Right atrium auricular region (tissue), 2 donors: ENCODE measurements at regions not wholly inside any gene's neighbourhood (a gene's known extent, or its start where the extent isn't known, plus 50 kb on each side); places are given as distances from the start of the nearest gene placed in this dataset.

ENCODE experiments used
- DNase-seq: peaks from one replicate; pipeline ENCODE4 v3.0.0-alpha.2; 2019; ENCODE audit warnings: low spot score
- H3K27ac ChIP-seq, 2 donors: fragments of 200-600 bp; sonication (generic); 1 replicate in 1 of 2; 2 replicates in 1 of 2; pipeline ENCODE4 v1.5.1; 2016 to 2019
- H3K27me3 ChIP-seq, 2 donors: fragments of 200-600 bp; sonication (generic); one replicate each; pipeline versions ENCODE4 v1.5.1 to v1.6.0; 2017 to 2019
- H3K36me3 ChIP-seq: fragments of 200-600 bp; sonication (generic); one replicate; pipeline ENCODE4 v1.5.1; 2016
- H3K4me1 ChIP-seq, 2 donors: fragments of 200-600 bp; sonication (generic); one replicate each; pipeline versions ENCODE4 v1.5.1 to v1.6.0; 2017 to 2019
- H3K4me3 ChIP-seq, 2 donors: fragments of 200-600 bp; sonication (generic); 1 replicate in 1 of 2; 2 replicates in 1 of 2; pipeline ENCODE4 v1.5.1; 2017 to 2019; ENCODE audit warnings: mild to moderate bottlenecking in 1 of 2, moderate library complexity in 1 of 2
- H3K9me3 ChIP-seq, 2 donors: fragments of 200-600 bp; sonication (generic); one replicate each; pipeline ENCODE4 v1.5.1; 2019
- CTCF ChIP-seq, 2 donors: fragments of 200-600 bp; sonication (generic); IDR thresholded peaks; one replicate each; pipeline ENCODE4 v1.5.1; 2019; ENCODE audit warnings: antibody characterized with exemption in 2 of 2

GRCh38 chr5:51002368-51002767 is 335.9 kb downstream of the PARP8 start:
- Histone ChIP-seq H3K36me3 (no peaks in the 10 kb centered on the region), H3K4me1 (no peaks in the 10 kb centered on the region), H3K9me3 (no peaks in the 10 kb centered on the region), H3K4me3 (no peak overlapping the region), H3K27ac (no peak overlapping the region), H3K27me3 (no peaks in the 10 kb centered on the region)
- no peak for TF ChIP-seq CTCF (IDR thresholded peaks at IDR 0.05)
- DNase-seq = no peak

DNA sequence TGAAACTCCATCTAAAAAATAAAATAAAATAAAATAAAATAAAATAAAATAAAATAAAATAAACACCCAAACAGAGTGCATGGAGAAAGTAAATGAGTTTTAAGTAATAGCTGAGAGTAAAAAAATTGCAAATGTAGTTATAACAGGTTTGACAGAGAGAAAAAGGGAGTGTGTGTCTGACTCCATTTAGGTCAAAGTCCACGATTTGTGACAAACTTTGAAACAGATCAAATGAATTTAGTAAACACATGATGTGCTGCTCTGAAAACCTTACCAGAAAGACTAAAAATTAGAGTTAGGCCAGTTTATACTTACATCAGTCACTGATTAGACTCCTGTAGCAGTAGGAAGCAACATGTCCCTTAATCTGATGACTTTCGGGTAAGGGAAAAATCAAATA is 346.6 kb downstream of the PARP8 start:
- Histone ChIP-seq H3K4me1 (no peaks in the 10 kb centered on the region), H3K4me3 (no peak overlapping the region), H3K27me3 (no peaks in the 10 kb centered on the region), H3K36me3 (no peaks in the 10 kb centered on the region), H3K9me3 (no peaks in the 10 kb centered on the region), H3K27ac (no peak overlapping the region)
- no peak for TF ChIP-seq CTCF (IDR thresholded peaks at IDR 0.05)
- no peak for DNase-seq

DNA sequence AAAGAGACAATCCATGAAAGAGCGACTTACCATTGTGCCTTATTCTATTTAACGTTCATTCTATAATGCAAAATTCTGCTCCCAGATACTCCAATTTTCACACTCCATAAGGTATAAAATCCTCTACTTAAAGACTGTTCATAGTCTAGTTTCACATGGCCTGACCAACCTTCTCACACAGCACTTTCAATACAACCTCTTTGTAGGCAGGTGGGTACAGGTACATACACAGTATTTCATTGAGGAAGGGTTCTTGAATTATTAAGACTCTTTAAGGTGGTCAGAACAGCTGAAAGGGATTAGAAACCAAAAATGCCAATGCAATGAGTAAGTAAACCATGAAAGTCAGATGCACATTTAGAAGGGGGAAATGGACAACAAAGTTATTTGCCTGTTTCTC is 352.0 kb downstream of the PARP8 start:
- Histone ChIP-seq H3K27me3 (no peaks in the 10 kb centered on the region), H3K36me3 (no peaks in the 10 kb centered on the region), H3K4me3 (no peak overlapping the region), H3K9me3 (no peaks in the 10 kb centered on the region), H3K4me1 (no peaks in the 10 kb centered on the region), H3K27ac (no peak overlapping the region)
- TF ChIP-seq CTCF (IDR thresholded peaks at IDR 0.05) = no peak
- no peak for DNase-seq

DNA sequence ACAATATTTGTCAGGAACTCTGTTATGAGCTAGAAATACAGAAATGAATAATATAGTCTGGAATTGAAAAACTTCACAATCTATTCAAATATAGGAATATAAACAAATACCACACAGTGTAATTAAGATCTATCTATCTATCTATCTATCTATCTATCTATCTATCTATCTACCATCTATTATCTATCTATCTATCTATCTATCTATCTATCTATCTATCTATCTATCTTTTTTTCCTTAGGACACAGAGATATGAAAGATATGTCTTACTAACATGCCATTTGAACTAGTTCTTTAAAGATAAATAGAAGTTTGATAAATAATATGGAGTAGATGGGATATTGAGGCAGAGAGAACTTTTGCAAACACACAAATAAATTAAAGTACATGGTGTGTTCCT is 357.8 kb downstream of the PARP8 start:
- Histone ChIP-seq H3K4me3 (no peak overlapping the region), H3K9me3 (no peaks in the 10 kb centered on the region), H3K27me3 (no peaks in the 10 kb centered on the region), H3K36me3 (no peaks in the 10 kb centered on the region), H3K4me1 (no peaks in the 10 kb centered on the region), H3K27ac (no peak overlapping the region)
- TF ChIP-seq CTCF (IDR thresholded peaks at IDR 0.05) = no peak
- DNase-seq = no peak

DNA sequence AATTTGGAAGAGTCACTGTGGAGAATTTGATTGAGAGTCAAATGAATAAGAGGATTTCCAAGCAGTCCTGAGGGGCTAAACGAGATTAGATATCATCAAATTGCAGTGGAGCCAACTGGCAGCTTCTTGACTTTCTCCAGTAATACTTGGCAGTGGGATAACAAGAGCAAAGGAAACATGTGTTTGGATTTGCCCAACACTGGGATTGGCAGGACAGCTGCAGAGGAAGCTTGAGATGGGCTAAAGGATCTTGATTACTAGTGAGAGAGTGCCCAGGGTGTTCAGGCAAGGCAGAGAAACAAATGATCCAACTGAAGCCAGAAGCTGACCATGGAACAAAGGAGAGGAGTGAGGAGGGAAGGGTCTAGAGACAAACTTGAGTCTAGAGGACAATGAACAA is 356.0 kb upstream of the ISL1 start:
- no peaks in the 10 kb centered on the region for H3K9me3 ChIP-seq
- no peaks in the 10 kb centered on the region for H3K36me3 ChIP-seq
- no peaks in the 10 kb centered on the region for H3K4me1 ChIP-seq
- no peak overlapping the region for H3K4me3 ChIP-seq
- H3K27me3 ChIP-seq = no peaks in the 10 kb centered on the region
- no peak for TF ChIP-seq CTCF (IDR thresholded peaks at IDR 0.05)
- no peak overlapping the region for H3K27ac ChIP-seq
- DNase-seq = no peak

- DNase-seq = no peak
- no peaks in the 10 kb centered on the region for H3K4me1 ChIP-seq
- no peaks in the 10 kb centered on the region for H3K27me3 ChIP-seq
- no peak for TF ChIP-seq CTCF (IDR thresholded peaks at IDR 0.05)
- H3K9me3 ChIP-seq = no peaks in the 10 kb centered on the region
- no peak overlapping the region for H3K4me3 ChIP-seq
- no peak overlapping the region for H3K27ac ChIP-seq
- no peaks in the 10 kb centered on the region for H3K36me3 ChIP-seq
Measured at GRCh38 chr5:51028394-51028793, 354.9 kb upstream of the ISL1 start.
